PC-3 (cell line): ENCODE measurements at regions not wholly inside any gene's neighbourhood (a gene's known extent, or its start where the extent isn't known, plus 50 kb on each side); places are given as distances from the start of the nearest gene placed in this dataset.

Experiments used
- CTCF ChIP-seq: fragments of 300-600 bp; sonication (generic); conservative IDR thresholded peaks from 2 replicates; pipeline ENCODE4 v1.5.1; 2017; ENCODE audit warnings: antibody characterized with exemption, low read depth, mild to moderate bottlenecking, low read length
- EZH2 ChIP-seq: fragments of 300-600 bp; sonication (generic); IDR thresholded peaks from one replicate; pipeline ENCODE4 v1.6.1; 2017; ENCODE audit warnings: antibody characterized with exemption, mild to moderate bottlenecking, low read length; ENCODE audit not compliant: unreplicated experiment

GRCh38 chr16:85233516-85233915 lies 121.2 kb upstream of the CIBAR2 start:
- no peak for TF ChIP-seq CTCF
- TF ChIP-seq EZH2: no peak
